Activated naive CD4-positive, alpha-beta T cell treated with anti-CD3 and anti-CD28 coated beads, Interleukin-2, amount 50 U/mL, for 16 hours (primary cell): ENCODE measurements at regions not wholly inside any gene's neighbourhood (a gene's known extent, or its start where the extent isn't known, plus 50 kb on each side); places are given as distances from the start of the nearest gene placed in this dataset.

Source experiments
- DNase-seq: peaks from one replicate; pipeline ENCODE4 v3.0.0-alpha.2; 2020

DNA sequence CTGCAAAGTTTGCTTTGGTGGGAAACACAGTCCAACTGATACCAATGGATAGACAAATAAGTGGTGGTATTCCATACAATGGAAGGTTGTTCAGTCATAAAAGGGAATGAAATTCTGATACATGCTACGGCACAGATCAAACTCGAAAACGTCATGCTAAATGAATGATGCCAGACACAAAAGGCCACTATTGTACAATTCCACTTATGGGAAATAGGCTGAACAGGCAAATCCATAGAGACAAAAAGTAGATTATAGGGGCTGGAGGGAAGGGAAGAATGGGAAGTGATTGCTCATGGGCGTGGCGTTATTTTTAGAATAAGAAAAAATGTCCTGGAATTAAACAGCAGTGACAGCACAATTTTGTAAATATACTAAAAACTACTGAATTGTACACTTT, 66.0 kb upstream of the FOXK1 start:
- DNase-seq, result no peak

DNA sequence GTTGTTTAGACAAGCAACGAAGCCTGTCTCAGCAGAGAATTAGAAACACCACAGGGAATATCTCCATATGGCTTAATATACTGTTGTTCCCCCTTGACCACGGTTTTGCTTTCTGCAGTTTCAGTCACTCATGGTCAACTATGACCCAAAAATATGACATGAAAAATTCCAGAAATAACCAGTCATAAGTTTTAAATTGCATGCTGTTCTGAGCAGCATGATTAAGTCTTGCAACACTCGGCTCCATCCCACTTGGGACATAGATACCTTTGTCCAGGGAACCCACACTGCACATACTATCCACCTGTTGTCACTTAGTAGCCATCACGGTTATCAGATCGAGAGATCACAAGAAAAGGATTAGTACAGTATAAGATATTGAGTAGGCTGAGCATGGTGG, 60.7 kb upstream of the FOXK1 start:
- DNase-seq, result no peak

DNA sequence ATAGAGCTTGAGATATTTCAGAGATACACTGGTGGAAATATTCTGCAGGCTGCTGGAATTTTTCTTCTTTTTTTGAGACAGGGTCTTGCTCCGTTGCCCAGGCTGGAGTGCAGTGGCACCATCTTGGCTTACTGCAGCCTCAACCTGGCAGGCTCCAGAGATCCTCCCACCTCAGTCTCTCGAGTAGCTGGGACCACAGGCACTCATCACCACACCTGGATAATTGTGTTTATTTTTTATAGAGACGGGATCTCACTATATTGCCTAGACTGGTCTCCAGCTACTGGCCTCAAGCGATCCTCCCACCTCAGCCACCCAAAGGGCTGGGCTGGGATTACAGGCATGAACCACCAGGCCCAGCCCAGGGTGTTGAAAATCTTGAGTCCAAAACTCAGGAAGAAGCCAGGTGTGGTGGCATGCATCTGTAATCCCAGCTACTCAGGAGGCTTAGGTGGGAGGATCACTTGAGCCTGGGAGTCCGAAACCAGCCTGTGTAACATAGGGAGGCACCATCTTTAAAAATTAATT, 55.7 kb upstream of the FOXK1 start:
- DNase-seq, result no peak

DNA sequence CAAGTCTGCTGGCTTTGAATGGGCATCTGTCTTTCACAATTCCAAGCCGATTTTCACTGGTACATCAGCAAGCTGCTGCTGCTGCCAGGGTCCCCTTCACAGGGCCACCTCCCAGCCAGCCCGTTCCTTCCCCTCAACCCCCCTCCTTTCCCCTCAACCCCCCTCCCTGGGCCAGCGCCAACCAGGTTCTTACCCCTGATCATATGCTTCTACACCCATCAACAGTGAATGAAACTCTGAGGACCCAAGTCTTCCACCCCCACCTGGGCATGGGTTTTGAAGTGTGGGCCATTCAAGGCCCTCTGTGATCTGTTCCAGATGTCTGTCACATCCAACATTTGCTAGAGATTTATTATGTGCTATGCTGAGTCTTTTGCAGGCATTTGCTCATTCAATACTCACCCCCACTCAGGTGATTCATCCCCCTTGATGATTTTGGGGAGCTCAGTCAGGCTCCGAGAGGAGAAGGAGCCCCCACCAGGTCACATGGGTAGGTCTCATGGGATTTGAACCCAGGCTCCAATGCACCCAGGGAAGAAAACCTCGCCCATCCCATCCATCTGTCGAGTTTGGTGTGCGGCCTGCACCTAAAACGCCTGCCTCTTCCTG, 52.7 kb upstream of the FOXK1 start:
- DNase-seq, result no peak

DNA sequence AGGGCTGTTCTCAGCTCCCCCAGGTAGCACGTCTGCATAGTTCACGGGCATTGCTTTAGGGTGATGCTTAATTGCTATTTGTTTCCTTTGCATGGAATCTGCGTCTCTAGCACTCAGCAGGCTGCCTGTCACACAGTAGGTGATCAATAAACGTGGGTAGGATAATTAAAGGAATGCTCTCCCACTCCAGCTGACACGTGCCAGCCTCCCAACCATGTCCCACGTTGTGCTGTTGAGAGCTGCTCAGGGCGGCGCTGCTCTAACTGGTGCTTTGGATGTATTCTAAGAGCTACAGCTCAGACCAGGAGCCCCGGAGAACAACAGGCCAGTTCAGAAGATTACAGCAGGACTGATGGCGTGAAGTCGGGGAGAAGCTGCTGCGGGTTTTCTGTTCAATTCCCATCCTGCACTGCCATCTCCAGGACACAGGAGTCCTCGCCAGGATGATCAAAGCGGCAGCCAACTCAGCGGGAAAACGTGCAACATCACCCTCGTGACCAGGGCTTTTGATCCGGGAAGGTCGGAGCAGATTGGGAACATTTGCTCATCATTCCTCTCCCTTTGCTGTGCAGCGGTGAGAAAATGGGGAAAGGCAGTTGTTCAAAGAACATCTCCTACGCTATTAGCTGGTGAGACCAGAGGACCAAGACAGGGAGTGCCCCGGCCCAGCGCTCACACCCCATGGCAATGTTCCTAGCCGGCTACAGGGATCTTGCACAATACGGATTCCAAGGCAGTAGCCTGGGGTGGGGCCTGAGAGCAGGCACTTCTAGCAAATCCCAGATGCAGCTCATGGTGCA, 50.5 kb upstream of the FOXK1 start:
- DNase-seq, result no peak
